Tibial artery (tissue), 4 donors: ENCODE measurements at regions not wholly inside any gene's neighbourhood (a gene's known extent, or its start where the extent isn't known, plus 50 kb on each side); places are given as distances from the start of the nearest gene placed in this dataset.

Source experiments
- DNase-seq, 2 donors: peaks; one replicate each; pipeline ENCODE4 v3.0.0-alpha.2; 2019
- H3K27ac ChIP-seq, 2 donors: fragments of 200-600 bp; sonication (generic) in 1 of 2; 1 replicate in 1 of 2; 2 replicates in 1 of 2; pipeline ENCODE4 v1.5.1; 2018 to 2019; ENCODE audit warnings: mild to moderate bottlenecking in 1 of 2
- H3K27me3 ChIP-seq, 2 donors: fragments of 200-600 bp; sonication (generic) in 1 of 2; one replicate each; pipeline versions ENCODE4 v1.5.1 to v1.6.0; 2016 to 2019
- H3K36me3 ChIP-seq, 3 donors: fragments of 200-600 bp; sonication (generic) in 2 of 3; one replicate each; pipeline ENCODE4 v1.5.1; 2016 to 2019; ENCODE audit warnings: mild to moderate bottlenecking in 2 of 3
- H3K4me1 ChIP-seq, 4 donors: fragments of 200-600 bp; sonication (generic) in 2 of 4; 1 replicate in 3 of 4; 2 replicates in 1 of 4; pipeline ENCODE4 v1.5.1; 2016 to 2019
- H3K4me3 ChIP-seq, 2 donors: fragments of 200-600 bp; sonication (generic) in 1 of 2; 1 replicate in 1 of 2; 2 replicates in 1 of 2; pipeline ENCODE4 v1.5.1; 2018 to 2019; ENCODE audit warnings: mild to moderate bottlenecking in 2 of 2
- H3K9me3 ChIP-seq, 3 donors: fragments of 200-600 bp; sonication (generic) in 1 of 3; one replicate each; pipeline ENCODE4 v1.5.1; 2016 to 2019
- CTCF ChIP-seq, 2 experiments: fragments of 200-600 bp in 1 of 2; fragments of 450-650 bp in 1 of 2; IDR thresholded peaks; one replicate each; pipeline ENCODE4 v1.5.1; 2017 to 2019; ENCODE audit warnings: antibody characterized with exemption in 2 of 2, mild to moderate bottlenecking in 1 of 2, moderate library complexity in 1 of 2
- intact Hi-C: fragments of 100-400 bp; cut with DNase I; formaldehyde crosslinking; loops from one replicate; pipeline ENCODE4 v1.15.0; 2023; ENCODE audit warnings: low total_unique reads

GRCh38 chr5:18117968-18118367 is 483.7 kb downstream of the TAF11L14 start:
- DNase-seq = no peak
- no peaks in the 10 kb centered on the region for H3K9me3 ChIP-seq
- no peak for TF ChIP-seq CTCF (IDR thresholded peaks at IDR 0.05)
- H3K27ac ChIP-seq = no peak overlapping the region
- no peak overlapping the region for H3K4me3 ChIP-seq
- peaks cover 0 to 2% of the 10 kb centered on the region in 2 donors for H3K27me3 ChIP-seq
- H3K4me1 ChIP-seq = no peaks in the 10 kb centered on the region
- intact Hi-C loops = no loop called here
- no peaks in the 10 kb centered on the region for H3K36me3 ChIP-seq

GRCh38 chr5:18119156-18119785 is 485.0 kb downstream of the TAF11L14 start:
- Histone ChIP-seq H3K36me3 (no peaks in the 10 kb centered on the region), H3K4me3 (no peak overlapping the region), H3K4me1 (no peaks in the 10 kb centered on the region), H3K27me3 (peaks cover 0 to 2% of the 10 kb centered on the region in 2 donors), H3K9me3 (no peaks in the 10 kb centered on the region), H3K27ac (no peak overlapping the region)
- intact Hi-C loops = no loop called here
- DNase-seq = no peak
- no peak for TF ChIP-seq CTCF (IDR thresholded peaks at IDR 0.05)

- no peak for TF ChIP-seq CTCF (IDR thresholded peaks at IDR 0.05)
- Histone ChIP-seq H3K27ac (no peak overlapping the region), H3K4me1 (no peaks in the 10 kb centered on the region), H3K27me3 (no peaks in the 10 kb centered on the region), H3K9me3 (no peaks in the 10 kb centered on the region), H3K36me3 (no peaks in the 10 kb centered on the region), H3K4me3 (no peak overlapping the region)
- intact Hi-C loops = no loop called here
- DNase-seq = no peak
Measured at GRCh38 chr5:18141222-18141621, 507.0 kb downstream of the TAF11L14 start.

GRCh38 chr5:18142831-18143230 is 508.6 kb downstream of the TAF11L14 start:
- no peaks in the 10 kb centered on the region for H3K9me3 ChIP-seq

GRCh38 chr5:18152671-18153070 is 518.4 kb downstream of the TAF11L14 start:
- no peak for DNase-seq
- H3K36me3 ChIP-seq = no peaks in the 10 kb centered on the region

More at GRCh38 chr5:18142831-18143230, 508.6 kb downstream of the TAF11L14 start:
- Histone ChIP-seq H3K4me1 (no peaks in the 10 kb centered on the region), H3K4me3 (no peak overlapping the region), H3K36me3 (no peaks in the 10 kb centered on the region), H3K27ac (no peak overlapping the region), H3K27me3 (no peaks in the 10 kb centered on the region)
- intact Hi-C loops = no loop called here
- no peak for DNase-seq
- TF ChIP-seq CTCF (IDR thresholded peaks at IDR 0.05) = no peak

More at GRCh38 chr5:18152671-18153070, 518.4 kb downstream of the TAF11L14 start:
- Histone ChIP-seq H3K4me1 (no peaks in the 10 kb centered on the region), H3K27ac (no peak overlapping the region), H3K27me3 (no peaks in the 10 kb centered on the region), H3K4me3 (no peak overlapping the region), H3K9me3 (no peaks in the 10 kb centered on the region)
- no peak for TF ChIP-seq CTCF (IDR thresholded peaks at IDR 0.05)
- intact Hi-C loops = no loop called here
